ENCODE measurements at regions not wholly inside any gene's neighbourhood (a gene's known extent, or its start where the extent isn't known, plus 50 kb on each side); places are given as distances from the start of the nearest gene placed in this dataset.

DNA sequence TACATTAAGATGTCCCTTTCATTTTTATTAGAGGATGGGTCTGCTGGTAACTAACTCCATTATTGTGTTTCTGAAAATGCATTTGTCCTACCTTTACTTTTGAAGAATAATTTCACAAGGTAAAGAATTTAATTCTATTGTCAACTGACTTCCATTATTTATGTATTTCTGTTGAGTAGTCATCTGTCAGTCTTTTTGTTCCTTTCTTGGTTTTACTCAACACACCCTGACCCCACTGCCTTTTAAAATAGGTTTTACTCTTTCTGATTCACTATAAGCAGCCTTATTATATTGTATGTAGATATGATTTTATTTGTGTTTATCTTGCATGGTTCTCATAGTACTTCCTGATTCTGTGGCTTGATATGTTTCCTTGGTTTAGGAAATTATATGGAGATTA is 237.5 kb downstream of the TGFB2 start:
- Histone ChIP-seq H3K4me2 (ENCODE audit: low read depth, low read length, poor library complexity, severe bottlenecking) (no peak overlapping the region), H3K9me2 (replicated peaks; ENCODE audit: insufficient read depth, low read length) (no peaks in the 10 kb centered on the region), H3K27ac (ENCODE audit: low read depth, low read length) (no peak overlapping the region), H3K4me3 (ENCODE audit: insufficient read depth, low read length, poor library complexity, severe bottlenecking) (no peak overlapping the region), H3K9me3 (ENCODE audit: insufficient read depth, low read length) (no peaks in the 10 kb centered on the region), H3K79me2 (ENCODE audit: insufficient read depth, low read length) (no peaks in the 10 kb centered on the region), H4K20me1 (ENCODE audit: low read depth, low read length) (no peaks in the 10 kb centered on the region), H2AFZ (ENCODE audit: low read depth, low read length, severe bottlenecking) (no peak overlapping the region), H3K36me3 (ENCODE audit: low read length) (no peaks in the 10 kb centered on the region), H3F3A (ENCODE audit: insufficient read depth) (no peaks in the 10 kb centered on the region), H3K9ac (ENCODE audit: low read length) (no peak overlapping the region), H3K27me3 (ENCODE audit: low read length) (no peaks in the 10 kb centered on the region)
- TF ChIP-seq, protein P1, sequence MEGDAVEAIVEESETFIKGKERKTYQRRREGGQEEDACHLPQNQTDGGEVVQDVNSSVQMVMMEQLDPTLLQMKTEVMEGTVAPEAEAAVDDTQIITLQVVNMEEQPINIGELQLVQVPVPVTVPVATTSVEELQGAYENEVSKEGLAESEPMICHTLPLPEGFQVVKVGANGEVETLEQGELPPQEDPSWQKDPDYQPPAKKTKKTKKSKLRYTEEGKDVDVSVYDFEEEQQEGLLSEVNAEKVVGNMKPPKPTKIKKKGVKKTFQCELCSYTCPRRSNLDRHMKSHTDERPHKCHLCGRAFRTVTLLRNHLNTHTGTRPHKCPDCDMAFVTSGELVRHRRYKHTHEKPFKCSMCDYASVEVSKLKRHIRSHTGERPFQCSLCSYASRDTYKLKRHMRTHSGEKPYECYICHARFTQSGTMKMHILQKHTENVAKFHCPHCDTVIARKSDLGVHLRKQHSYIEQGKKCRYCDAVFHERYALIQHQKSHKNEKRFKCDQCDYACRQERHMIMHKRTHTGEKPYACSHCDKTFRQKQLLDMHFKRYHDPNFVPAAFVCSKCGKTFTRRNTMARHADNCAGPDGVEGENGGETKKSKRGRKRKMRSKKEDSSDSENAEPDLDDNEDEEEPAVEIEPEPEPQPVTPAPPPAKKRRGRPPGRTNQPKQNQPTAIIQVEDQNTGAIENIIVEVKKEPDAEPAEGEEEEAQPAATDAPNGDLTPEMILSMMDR (IDR thresholded peaks at IDR 0.05; ENCODE audit: insufficient read depth, low read length, poor library complexity, severe bottlenecking) = no peak
- no peak for TF ChIP-seq EZH2phosphoT487 (conservative IDR thresholded peaks at IDR 0.05; ENCODE audit: low read length)

DNA sequence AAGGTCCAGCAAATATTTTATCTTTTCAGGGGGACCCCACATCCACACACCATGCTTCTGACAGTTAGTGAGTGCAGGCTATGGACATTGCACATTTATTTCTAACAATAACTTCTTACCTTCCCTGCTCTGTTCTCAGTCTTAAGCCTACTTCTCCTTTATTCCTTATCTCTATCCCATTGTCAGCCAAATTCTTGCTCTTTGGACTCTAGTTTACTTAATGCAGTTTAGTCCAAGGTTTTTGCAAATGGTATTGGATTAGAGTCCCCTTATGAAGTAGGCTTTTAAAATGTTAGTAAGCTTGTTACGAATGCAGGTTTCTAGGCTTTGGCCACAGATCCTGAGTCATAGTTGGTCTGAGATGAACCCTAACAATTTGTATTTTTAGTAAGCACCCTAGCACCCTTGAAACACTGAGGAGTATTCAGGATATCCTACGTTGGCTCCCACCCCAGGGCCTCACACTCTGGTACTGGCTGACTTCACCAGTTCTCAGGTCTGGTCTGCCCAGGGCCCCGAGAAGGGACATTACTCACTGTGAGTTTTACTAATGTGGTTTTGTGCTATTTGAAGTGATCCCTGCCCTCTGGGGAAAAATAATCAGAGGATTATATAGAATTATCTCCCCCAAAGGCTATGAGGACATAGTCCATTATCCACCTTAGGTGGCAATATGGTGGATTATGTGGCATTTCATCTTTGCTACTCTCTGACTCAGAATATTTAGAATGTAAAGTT is 239.5 kb downstream of the TGFB2 start:
- Histone ChIP-seq H4K20me1 (ENCODE audit: low read depth, low read length) (no peaks in the 10 kb centered on the region), H3K4me2 (ENCODE audit: low read depth, low read length, poor library complexity, severe bottlenecking) (no peak overlapping the region), H3K9ac (ENCODE audit: low read length) (no peak overlapping the region), H3K36me3 (ENCODE audit: low read length) (no peaks in the 10 kb centered on the region), H3K4me3 (ENCODE audit: insufficient read depth, low read length, poor library complexity, severe bottlenecking) (no peak overlapping the region), H3K79me2 (ENCODE audit: insufficient read depth, low read length) (no peaks in the 10 kb centered on the region), H3F3A (ENCODE audit: insufficient read depth) (no peaks in the 10 kb centered on the region), H3K27me3 (ENCODE audit: low read length) (no peaks in the 10 kb centered on the region), H3K9me3 (ENCODE audit: insufficient read depth, low read length) (no peaks in the 10 kb centered on the region), H3K9me2 (replicated peaks; ENCODE audit: insufficient read depth, low read length) (no peaks in the 10 kb centered on the region), H3K27ac (ENCODE audit: low read depth, low read length) (no peak overlapping the region), H2AFZ (ENCODE audit: low read depth, low read length, severe bottlenecking) (no peak overlapping the region)
- no peak for TF ChIP-seq EZH2phosphoT487 (conservative IDR thresholded peaks at IDR 0.05; ENCODE audit: low read length)
- TF ChIP-seq, protein P1 (IDR thresholded peaks at IDR 0.05; ENCODE audit: insufficient read depth, low read length, poor library complexity, severe bottlenecking) = no peak

DNA sequence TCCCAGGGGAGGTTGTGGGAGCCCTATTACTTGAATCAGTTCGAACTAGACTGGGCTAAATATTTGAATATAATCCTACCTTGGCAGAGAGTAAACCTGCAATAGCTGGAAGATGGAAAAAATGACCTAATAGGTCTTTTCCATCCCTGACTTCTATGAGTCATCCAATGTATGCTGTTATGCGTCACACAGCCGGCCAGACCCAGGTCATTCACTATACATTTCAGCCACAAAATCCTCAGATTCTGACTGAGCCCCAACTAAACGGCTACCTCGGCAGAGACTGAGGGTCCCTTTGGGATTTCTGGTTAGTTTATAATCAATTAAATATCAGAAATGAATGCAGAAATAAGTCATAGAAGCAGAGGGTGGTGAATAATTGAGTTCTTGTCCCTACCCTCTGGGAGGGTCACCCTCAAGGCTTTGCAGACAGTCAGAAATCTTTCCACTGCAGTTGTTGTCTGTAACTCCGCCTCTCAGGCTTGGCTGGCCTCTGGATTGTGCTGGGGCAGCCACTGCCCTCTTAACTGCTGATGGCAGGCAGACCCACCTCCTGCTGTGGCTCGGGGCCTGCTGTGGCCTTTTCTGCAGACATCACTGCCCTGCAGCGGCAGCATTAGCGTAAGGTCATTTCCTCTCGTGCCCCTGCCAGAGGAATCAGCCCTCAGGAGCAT is 240.5 kb downstream of the TGFB2 start:
- H3K4me3 ChIP-seq (ENCODE audit: insufficient read depth, low read length, poor library complexity, severe bottlenecking) = no peak overlapping the region
- no peak overlapping the region for H3K27ac ChIP-seq (ENCODE audit: low read depth, low read length)
- no peak overlapping the region for H3K9ac ChIP-seq (ENCODE audit: low read length)
- H3K36me3 ChIP-seq (ENCODE audit: low read length) = no peaks in the 10 kb centered on the region
- H3K4me2 ChIP-seq (ENCODE audit: low read depth, low read length, poor library complexity, severe bottlenecking) = no peak overlapping the region
- no peaks in the 10 kb centered on the region for H3F3A ChIP-seq (ENCODE audit: insufficient read depth)
- no peak overlapping the region for H2AFZ ChIP-seq (ENCODE audit: low read depth, low read length, severe bottlenecking)
- no peaks in the 10 kb centered on the region for H3K79me2 ChIP-seq (ENCODE audit: insufficient read depth, low read length)
- no peaks in the 10 kb centered on the region for H3K27me3 ChIP-seq (ENCODE audit: low read length)
- no peaks in the 10 kb centered on the region for H3K9me2 ChIP-seq (replicated peaks; ENCODE audit: insufficient read depth, low read length)
- H4K20me1 ChIP-seq (ENCODE audit: low read depth, low read length) = no peaks in the 10 kb centered on the region
- no peaks in the 10 kb centered on the region for H3K9me3 ChIP-seq (ENCODE audit: insufficient read depth, low read length)
- TF ChIP-seq, protein P1 (IDR thresholded peaks at IDR 0.05; ENCODE audit: insufficient read depth, low read length, poor library complexity, severe bottlenecking) = no peak
- TF ChIP-seq EZH2phosphoT487 (conservative IDR thresholded peaks at IDR 0.05; ENCODE audit: low read length) = no peak
